ENCODE measurements at regions not wholly inside any gene's neighbourhood (a gene's known extent, or its start where the extent isn't known, plus 50 kb on each side); places are given as distances from the start of the nearest gene placed in this dataset.

DNA sequence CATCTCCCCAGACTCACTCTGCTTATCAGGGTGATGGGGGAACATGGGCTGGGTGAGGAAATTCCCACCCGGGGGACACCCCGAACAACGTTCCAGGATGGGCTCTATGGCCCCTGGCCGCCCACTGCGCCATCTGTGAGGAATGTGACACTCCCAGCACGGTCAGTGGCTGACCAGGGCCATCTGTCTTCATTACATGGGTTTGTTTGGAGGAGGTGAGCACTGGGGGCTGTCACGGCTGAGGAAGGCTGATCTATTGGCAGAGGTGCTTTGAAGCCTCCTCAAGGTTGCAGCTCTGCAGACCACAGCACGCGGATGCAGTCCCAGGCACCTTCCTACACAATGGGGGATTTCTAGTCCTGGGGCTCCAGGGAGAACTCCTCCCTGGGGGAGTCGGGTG, 214.1 kb upstream of the FOXF1 start:
- no peak for TF ChIP-seq CTCF (IDR thresholded peaks at IDR 0.05; ENCODE audit: extremely low read depth in 1 of 2, insufficient read depth in 1 of 2, low read depth in 1 of 2, low read length in 2 of 2)
- TF ChIP-seq, protein P1, sequence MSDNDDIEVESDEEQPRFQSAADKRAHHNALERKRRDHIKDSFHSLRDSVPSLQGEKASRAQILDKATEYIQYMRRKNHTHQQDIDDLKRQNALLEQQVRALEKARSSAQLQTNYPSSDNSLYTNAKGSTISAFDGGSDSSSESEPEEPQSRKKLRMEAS (IDR thresholded peaks at IDR 0.05; ENCODE audit: insufficient read depth, insufficient read length): no peak
- no peak for TF ChIP-seq POLR2A (IDR thresholded peaks at IDR 0.05; ENCODE audit: low read depth, low read length)
- TF ChIP-seq FOS (IDR thresholded peaks at IDR 0.05; ENCODE audit: borderline replicate concordance, insufficient read depth, low read length): no peak

All from endothelial cell of umbilical vein (primary cell).